Vagina (tissue), 2 donors: ENCODE measurements at regions not wholly inside any gene's neighbourhood (a gene's known extent, or its start where the extent isn't known, plus 50 kb on each side); places are given as distances from the start of the nearest gene placed in this dataset.
"Not testable (repeated sequence)": the region's sequence is repeated elsewhere in the genome, so short reads cannot be mapped to it uniquely, and the experiment has no call there.

Source experiments
- POLR2A ChIP-seq, 2 donors: fragments of 450-650 bp; IDR thresholded peaks; one replicate each; pipeline ENCODE4 v1.6.1; 2017; ENCODE audit warnings: antibody characterized with exemption in 2 of 2, mild to moderate bottlenecking in 2 of 2, moderate library complexity in 2 of 2
- TF ChIP-seq, protein P1 (sequence below), 3 experiments: fragments of 450-650 bp in 2 of 3; fragments of 200-600 bp in 1 of 3; sonication (generic) in 1 of 3; IDR thresholded peaks; one replicate each; pipeline ENCODE4 v1.5.1; 2017 to 2019; ENCODE audit warnings: antibody characterized with exemption in 3 of 3, mild to moderate bottlenecking in 2 of 3, moderate library complexity in 2 of 3

DNA sequence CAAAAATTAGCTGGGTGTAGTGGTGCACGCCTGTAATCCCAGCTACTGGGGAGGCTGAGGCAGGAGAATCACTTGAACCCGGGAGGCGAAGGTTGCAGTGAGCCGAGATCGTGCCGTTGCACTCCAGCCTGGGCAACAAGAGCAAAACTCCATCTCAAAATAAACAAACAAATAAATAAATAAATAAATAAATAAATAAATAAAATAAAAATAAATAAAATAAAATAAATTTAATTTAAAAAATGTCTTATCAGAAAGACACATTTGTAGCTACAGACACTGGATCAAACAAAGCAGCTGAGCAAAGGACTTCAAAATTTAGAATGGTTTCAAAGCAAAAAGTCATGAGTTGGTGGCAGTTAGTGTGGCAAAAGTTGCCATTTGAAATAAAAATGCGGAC, 158.2 kb upstream of the EPB41L3 start:
- TF ChIP-seq, protein P1, sequence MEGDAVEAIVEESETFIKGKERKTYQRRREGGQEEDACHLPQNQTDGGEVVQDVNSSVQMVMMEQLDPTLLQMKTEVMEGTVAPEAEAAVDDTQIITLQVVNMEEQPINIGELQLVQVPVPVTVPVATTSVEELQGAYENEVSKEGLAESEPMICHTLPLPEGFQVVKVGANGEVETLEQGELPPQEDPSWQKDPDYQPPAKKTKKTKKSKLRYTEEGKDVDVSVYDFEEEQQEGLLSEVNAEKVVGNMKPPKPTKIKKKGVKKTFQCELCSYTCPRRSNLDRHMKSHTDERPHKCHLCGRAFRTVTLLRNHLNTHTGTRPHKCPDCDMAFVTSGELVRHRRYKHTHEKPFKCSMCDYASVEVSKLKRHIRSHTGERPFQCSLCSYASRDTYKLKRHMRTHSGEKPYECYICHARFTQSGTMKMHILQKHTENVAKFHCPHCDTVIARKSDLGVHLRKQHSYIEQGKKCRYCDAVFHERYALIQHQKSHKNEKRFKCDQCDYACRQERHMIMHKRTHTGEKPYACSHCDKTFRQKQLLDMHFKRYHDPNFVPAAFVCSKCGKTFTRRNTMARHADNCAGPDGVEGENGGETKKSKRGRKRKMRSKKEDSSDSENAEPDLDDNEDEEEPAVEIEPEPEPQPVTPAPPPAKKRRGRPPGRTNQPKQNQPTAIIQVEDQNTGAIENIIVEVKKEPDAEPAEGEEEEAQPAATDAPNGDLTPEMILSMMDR (IDR thresholded peaks at IDR 0.05) = not testable (repeated sequence)
- TF ChIP-seq POLR2A (IDR thresholded peaks at IDR 0.05) = not testable (repeated sequence)
